ENCODE measurements at regions not wholly inside any gene's neighbourhood (a gene's known extent, or its start where the extent isn't known, plus 50 kb on each side); places are given as distances from the start of the nearest gene placed in this dataset.

DNA sequence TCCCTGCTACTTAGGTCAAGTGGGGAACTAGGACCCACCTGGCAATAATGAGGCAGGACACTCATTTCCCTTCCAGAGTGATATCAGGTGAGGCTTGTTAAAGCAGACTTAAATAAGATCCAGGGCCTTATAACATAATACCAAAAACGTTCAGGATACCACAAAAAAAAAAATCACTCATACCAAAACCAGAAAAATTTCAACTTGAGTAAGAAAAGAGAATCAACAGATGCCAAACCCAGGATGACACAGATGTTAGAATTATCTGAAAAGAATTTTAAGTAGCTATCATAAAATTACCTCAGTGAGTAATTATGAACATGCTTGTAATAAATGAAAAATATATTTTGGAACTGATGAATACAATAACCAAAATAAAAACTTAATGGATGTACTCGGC is 255.6 kb upstream of the OSR1 start:
- no peak for DNase-seq
- H3K14ac ChIP-seq (ENCODE audit: insufficient read depth, low read length): no peak overlapping the region
- H4K8ac ChIP-seq (replicated peaks; ENCODE audit: insufficient read length, low read depth, low read length): no peak overlapping the region
- H3K9me3 ChIP-seq (ENCODE audit: control insufficient read depth, low read depth, low read length): peaks cover 7% of the 10 kb centered on the region
- H3K27ac Mint-ChIP-seq: no peak overlapping the region
- H3K23ac ChIP-seq (ENCODE audit: insufficient read length, low read depth, low read length): no peak overlapping the region
- no peaks in the 10 kb centered on the region for H4K20me1 ChIP-seq (ENCODE audit: control insufficient read depth, insufficient read depth, insufficient read length)
- no peak overlapping the region for H3K18ac ChIP-seq (ENCODE audit: insufficient read length, low read depth, low read length)
- H3K4ac ChIP-seq (ENCODE audit: low read depth, low read length): no peak overlapping the region
- no peak overlapping the region for H2BK15ac ChIP-seq (ENCODE audit: low read depth, low read length)
- no peak overlapping the region for H4K91ac ChIP-seq (ENCODE audit: insufficient read length, low read depth, low read length)
- no peak overlapping the region for H2BK5ac ChIP-seq (ENCODE audit: insufficient read length, low read length)
- H3K79me2 ChIP-seq (ENCODE audit: insufficient read depth, low read length): no peaks in the 10 kb centered on the region
- WGBS (ENCODE audit: extremely low coverage, insufficient read length, low lambda C conversion rate): no CpG with 5 or more reads among the region's 2 CpGs
- TF ChIP-seq, protein P1, sequence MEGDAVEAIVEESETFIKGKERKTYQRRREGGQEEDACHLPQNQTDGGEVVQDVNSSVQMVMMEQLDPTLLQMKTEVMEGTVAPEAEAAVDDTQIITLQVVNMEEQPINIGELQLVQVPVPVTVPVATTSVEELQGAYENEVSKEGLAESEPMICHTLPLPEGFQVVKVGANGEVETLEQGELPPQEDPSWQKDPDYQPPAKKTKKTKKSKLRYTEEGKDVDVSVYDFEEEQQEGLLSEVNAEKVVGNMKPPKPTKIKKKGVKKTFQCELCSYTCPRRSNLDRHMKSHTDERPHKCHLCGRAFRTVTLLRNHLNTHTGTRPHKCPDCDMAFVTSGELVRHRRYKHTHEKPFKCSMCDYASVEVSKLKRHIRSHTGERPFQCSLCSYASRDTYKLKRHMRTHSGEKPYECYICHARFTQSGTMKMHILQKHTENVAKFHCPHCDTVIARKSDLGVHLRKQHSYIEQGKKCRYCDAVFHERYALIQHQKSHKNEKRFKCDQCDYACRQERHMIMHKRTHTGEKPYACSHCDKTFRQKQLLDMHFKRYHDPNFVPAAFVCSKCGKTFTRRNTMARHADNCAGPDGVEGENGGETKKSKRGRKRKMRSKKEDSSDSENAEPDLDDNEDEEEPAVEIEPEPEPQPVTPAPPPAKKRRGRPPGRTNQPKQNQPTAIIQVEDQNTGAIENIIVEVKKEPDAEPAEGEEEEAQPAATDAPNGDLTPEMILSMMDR (conservative IDR thresholded peaks at IDR 0.05): no peak
- no peak overlapping the region for H3T11ph ChIP-seq (ENCODE audit: low read length)
- peaks cover 9 to 30% (median 21%) of the 10 kb centered on the region in 3 experiments for H3K36me3 Mint-ChIP-seq (ENCODE audit: insufficient read depth in 1 of 3, low read depth in 3 of 3)
- no peak overlapping the region for H3K4me3 Mint-ChIP-seq
- no peak overlapping the region for H3K4me2 ChIP-seq (ENCODE audit: insufficient read depth, insufficient read length, low read length)
- H2BK12ac ChIP-seq (ENCODE audit: insufficient read length, low read depth, low read length): no peak overlapping the region
- no peak overlapping the region for H2AK5ac ChIP-seq (ENCODE audit: insufficient read length, low read length)
- H3K27ac ChIP-seq (ENCODE audit: insufficient read length, low read depth, low read length): no peak overlapping the region
- no peak overlapping the region for H3K56ac ChIP-seq (ENCODE audit: insufficient read length, low read depth, low read length)
- no peak overlapping the region for H4K5ac ChIP-seq (ENCODE audit: insufficient read length, low read depth, low read length)
- H3K9ac ChIP-seq (ENCODE audit: extremely low read depth, insufficient read length, low read length): no peak overlapping the region
- H2AFZ ChIP-seq (ENCODE audit: low read length): no peak overlapping the region
- no peak overlapping the region for H2BK20ac ChIP-seq (ENCODE audit: low read depth, low read length, poor library complexity, severe bottlenecking)
- no peaks in the 10 kb centered on the region for H3K23me2 ChIP-seq (ENCODE audit: insufficient read length, low read depth, low read length, poor library complexity, severe bottlenecking)
- no peaks in the 10 kb centered on the region for H3K79me1 ChIP-seq (ENCODE audit: insufficient read depth, low read depth, low read length, poor library complexity, severe bottlenecking)
- H3K4me1 ChIP-seq (ENCODE audit: insufficient read depth, low read length): no peaks in the 10 kb centered on the region
- no peak overlapping the region for H2BK120ac ChIP-seq (ENCODE audit: low read depth, low read length, poor library complexity, severe bottlenecking)
- peaks cover 34% of the 10 kb centered on the region in 2 experiments for H3K9me3 Mint-ChIP-seq
- H3K4me1 Mint-ChIP-seq: peaks cover 4 to 6% of the 10 kb centered on the region in 2 experiments
- H3K27me3 Mint-ChIP-seq (ENCODE audit: low read depth): peaks cover 6% of the 10 kb centered on the region; the same call in 1 of the 2 replicates
- no peaks in the 10 kb centered on the region for H3K27me3 ChIP-seq (ENCODE audit: insufficient read depth, low read length)

Data from H9 (cell line).